CD4-positive, alpha-beta T cell treated with Interleukin-6 for 4 hours (primary cell): ENCODE measurements at regions not wholly inside any gene's neighbourhood (a gene's known extent, or its start where the extent isn't known, plus 50 kb on each side); places are given as distances from the start of the nearest gene placed in this dataset.

Source experiments
- DNase-seq: peaks from one replicate; pipeline ENCODE4 v3.0.0-alpha.2; 2020; ENCODE audit warnings: mixed read lengths

- no peak for DNase-seq
These were observed 1107.6 kb downstream of the C4orf33 start for GRCh38 chr4:130203571-130203970.

- no peak for DNase-seq
These were observed 1114.9 kb downstream of the C4orf33 start for GRCh38 chr4:130210864-130211263.

- DNase-seq: no peak
These were observed 1118.3 kb downstream of the C4orf33 start for GRCh38 chr4:130214268-130214667.

- DNase-seq: no peak
These were observed 1137.6 kb downstream of the C4orf33 start for GRCh38 chr4:130233377-130234047.

GRCh38 chr4:130238121-130238520 is 1142.2 kb downstream of the C4orf33 start:
- DNase-seq: no peak

GRCh38 chr4:130249002-130249401 is 1153.0 kb downstream of the C4orf33 start:
- DNase-seq: no peak

- no peak for DNase-seq
These were observed 1161.3 kb downstream of the C4orf33 start for GRCh38 chr4:130257271-130257670.

GRCh38 chr4:130266814-130267213 is 1170.9 kb downstream of the C4orf33 start:
- DNase-seq: no peak

- DNase-seq: no peak
These were observed 1192.6 kb downstream of the C4orf33 start for GRCh38 chr4:130288576-130288975.

GRCh38 chr4:130293692-130294091 is 1197.7 kb downstream of the C4orf33 start:
- no peak for DNase-seq

GRCh38 chr4:130296448-130296847 is 1200.5 kb downstream of the C4orf33 start:
- no peak for DNase-seq

GRCh38 chr4:130306566-130306965 is 1210.6 kb downstream of the C4orf33 start:
- DNase-seq: no peak

- no peak for DNase-seq
These were observed 1213.3 kb downstream of the C4orf33 start for GRCh38 chr4:130309221-130309620.

GRCh38 chr4:130322439-130322838 is 1226.5 kb downstream of the C4orf33 start:
- no peak for DNase-seq

- no peak for DNase-seq
These were observed 1233.1 kb downstream of the C4orf33 start for GRCh38 chr4:130329036-130329435.

- DNase-seq: no peak
These were observed 1237.3 kb downstream of the C4orf33 start for GRCh38 chr4:130333241-130333759.

GRCh38 chr4:130335417-130336194 is 1239.7 kb downstream of the C4orf33 start:
- DNase-seq: no peak

GRCh38 chr4:130336585-130337217 is 1240.7 kb downstream of the C4orf33 start:
- DNase-seq: no peak

GRCh38 chr4:130338851-130339250 is 1242.9 kb downstream of the C4orf33 start:
- DNase-seq: no peak

GRCh38 chr4:130349745-130350144 is 1253.8 kb downstream of the C4orf33 start:
- no peak for DNase-seq

GRCh38 chr4:130356873-130357272 is 1260.9 kb downstream of the C4orf33 start:
- DNase-seq: no peak

- DNase-seq: no peak
These were observed 1263.6 kb downstream of the C4orf33 start for GRCh38 chr4:130359542-130359941.

GRCh38 chr4:130361616-130362015 is 1265.7 kb downstream of the C4orf33 start:
- DNase-seq: no peak

- no peak for DNase-seq
These were observed 1272.7 kb downstream of the C4orf33 start for GRCh38 chr4:130368668-130369067.
